SW 1271 (cell line): ENCODE measurements at regions not wholly inside any gene's neighbourhood (a gene's known extent, or its start where the extent isn't known, plus 50 kb on each side); places are given as distances from the start of the nearest gene placed in this dataset.

Experiments
- DNase-seq, 2 experiments: peaks; one replicate each; lab custom pipeline; 2025; lab: John Stamatoyannopoulos, UW

- DNase-seq, result no peak
Measured at GRCh38 chr12:93944911-93945310, 203.5 kb upstream of the PLXNC1 start.

GRCh38 chr12:93946542-93947150 lies 201.7 kb upstream of the PLXNC1 start:
- no peak for DNase-seq

GRCh38 chr12:93947486-93947885 lies 200.9 kb upstream of the PLXNC1 start:
- no peak for DNase-seq

- DNase-seq, result no peak
Measured at GRCh38 chr12:93950311-93950710, 198.1 kb upstream of the PLXNC1 start.

GRCh38 chr12:93954166-93955112 lies 193.9 kb upstream of the PLXNC1 start:
- no peak for DNase-seq

- DNase-seq, result no peak
Measured at GRCh38 chr12:93956551-93956950, 191.8 kb upstream of the PLXNC1 start.

- DNase-seq, result no peak
Measured at GRCh38 chr12:93957168-93957567, 191.2 kb upstream of the PLXNC1 start.

- no peak for DNase-seq
Measured at GRCh38 chr12:93957870-93958269, 190.5 kb upstream of the PLXNC1 start.

- no peak for DNase-seq
Measured at GRCh38 chr12:93959657-93960056, 188.7 kb upstream of the PLXNC1 start.

GRCh38 chr12:93960521-93960920 lies 187.9 kb upstream of the PLXNC1 start:
- DNase-seq, result no peak

- no peak for DNase-seq
Measured at GRCh38 chr12:93962336-93962735, 186.0 kb upstream of the PLXNC1 start.

GRCh38 chr12:93964936-93965335 lies 183.4 kb upstream of the PLXNC1 start:
- no peak for DNase-seq

- DNase-seq, result no peak
Measured at GRCh38 chr12:93966516-93967133, 181.8 kb upstream of the PLXNC1 start.

GRCh38 chr12:93967454-93967853 lies 180.9 kb upstream of the PLXNC1 start:
- no peak for DNase-seq

- no peak for DNase-seq
Measured at GRCh38 chr12:93968536-93969285, 179.7 kb upstream of the PLXNC1 start.

GRCh38 chr12:93970900-93971688 lies 177.3 kb upstream of the PLXNC1 start:
- DNase-seq, result no peak

- no peak for DNase-seq
Measured at GRCh38 chr12:93972411-93973208, 175.8 kb upstream of the PLXNC1 start.

- DNase-seq, result no peak
Measured at GRCh38 chr12:93974252-93974651, 174.1 kb upstream of the PLXNC1 start.

- no peak for DNase-seq
Measured at GRCh38 chr12:93976024-93976423, 172.4 kb upstream of the PLXNC1 start.

- DNase-seq, result no peak
Measured at GRCh38 chr12:93977081-93977480, 171.3 kb upstream of the PLXNC1 start.

GRCh38 chr12:93978553-93978952 lies 169.8 kb upstream of the PLXNC1 start:
- DNase-seq, result no peak
